Naive thymus-derived CD8-positive, alpha-beta T cell (primary cell): ENCODE measurements at regions not wholly inside any gene's neighbourhood (a gene's known extent, or its start where the extent isn't known, plus 50 kb on each side); places are given as distances from the start of the nearest gene placed in this dataset.
A peak's percentile ranks its signal among the peaks of the same experiment; 100 is the strongest.

Experiments
- ATAC-seq, 2 donors: fragments of 150-1000 bp; cut with Tn5 transposase in 1 of 2; sonication (Bioruptor Pico), chemical (Tn5 transposase) in 1 of 2; 1 replicate in 1 of 2; 2 replicates in 1 of 2; pipeline ENCODE4 v1.10.0; 2021; ENCODE audit warnings: mild to moderate bottlenecking in 2 of 2, moderate library complexity in 2 of 2
- POLR2A ChIA-PET: fragments of 350-600 bp; sonication (Branson Sonifier 250); formaldehyde crosslinking; loops from one replicate; lab custom pipeline; 2021; ENCODE audit warnings: antibody characterized with exemption; lab: Charles Lee
- DNase-seq, 10 donors: peaks; one replicate each; pipeline versions ENCODE4 v3.0.0 to v3.0.0-alpha.2; 2020 to 2022
- H3K27ac Mint-ChIP-seq, 10 donors: one replicate each; pipeline ENCODE4 v1.8.0; 2020 to 2022; ENCODE audit warnings: mild to moderate bottlenecking in 10 of 10, mixed read lengths in 10 of 10, moderate library complexity in 4 of 10, inconsistent platforms in 1 of 10
- H3K27me3 Mint-ChIP-seq, 5 donors: one replicate each; pipeline ENCODE4 v1.8.0; 2021 to 2022; ENCODE audit warnings: mixed read lengths in 5 of 5
- H3K36me3 Mint-ChIP-seq, 3 donors: one replicate each; pipeline ENCODE4 v1.8.0; 2020 to 2022; ENCODE audit warnings: mixed read lengths in 3 of 3, mild to moderate bottlenecking in 2 of 3, inconsistent platforms in 1 of 3
- H3K4me1 Mint-ChIP-seq, 4 donors: one replicate each; pipeline ENCODE4 v1.8.0; 2021 to 2022; ENCODE audit warnings: mixed read lengths in 4 of 4
- H3K4me3 Mint-ChIP-seq, 10 donors: one replicate each; pipeline ENCODE4 v1.8.0; 2020 to 2022; ENCODE audit warnings: mild to moderate bottlenecking in 10 of 10, mixed read lengths in 10 of 10, moderate library complexity in 6 of 10, inconsistent platforms in 1 of 10
- H3K9me3 Mint-ChIP-seq, 9 donors: one replicate each; pipeline ENCODE4 v1.8.0; 2020 to 2022; ENCODE audit warnings: mixed read lengths in 9 of 9, mild to moderate bottlenecking in 3 of 9, inconsistent platforms in 1 of 9, moderate library complexity in 1 of 9

GRCh38 chr14:99347561-99347960 is 75.6 kb upstream of the BCL11B start:
- POLR2A ChIA-PET: no interaction called here
- no peak for DNase-seq
- Mint-ChIP-seq H3K9me3 (no peaks in the 10 kb centered on the region), H3K4me3 (no peak overlapping the region), H3K4me1 (peaks cover 0 to 3% (median 0%) of the 10 kb centered on the region in 4 donors), H3K36me3 (no peaks in the 10 kb centered on the region), H3K27me3 (peaks cover 0 to 13% (median 7%) of the 10 kb centered on the region in 5 donors), H3K27ac (peak overlapping the region in 1 of 10 donors; percentile 70)
- no peak for ATAC-seq

- no peaks in the 10 kb centered on the region for H3K36me3 Mint-ChIP-seq
- no peak overlapping the region for H3K27ac Mint-ChIP-seq
- H3K4me3 Mint-ChIP-seq: no peak overlapping the region
- peaks cover 0 to 13% (median 7%) of the 10 kb centered on the region in 5 donors for H3K27me3 Mint-ChIP-seq
- ATAC-seq (no peak), DNase-seq (no peak)
- H3K4me1 Mint-ChIP-seq: peaks cover 0 to 3% (median 0%) of the 10 kb centered on the region in 4 donors
- no peaks in the 10 kb centered on the region for H3K9me3 Mint-ChIP-seq
- POLR2A ChIA-PET: no interaction called here
Observed at GRCh38 chr14:99346470-99347080, 74.6 kb upstream of the BCL11B start.

- Mint-ChIP-seq H3K27ac (no peak overlapping the region), H3K27me3 (peaks cover 0 to 17% (median 7%) of the 10 kb centered on the region in 5 donors), H3K4me1 (peaks cover 0 to 3% (median 0%) of the 10 kb centered on the region in 4 donors), H3K36me3 (no peaks in the 10 kb centered on the region), H3K9me3 (no peaks in the 10 kb centered on the region), H3K4me3 (no peak overlapping the region)
- no peak for ATAC-seq
- POLR2A ChIA-PET: no interaction called here
- DNase-seq: no peak
Observed at GRCh38 chr14:99345472-99345871, 73.5 kb upstream of the BCL11B start.

- no peak overlapping the region for H3K4me3 Mint-ChIP-seq
- DNase-seq (no peak), ATAC-seq (no peak)
- H3K27ac Mint-ChIP-seq: no peak overlapping the region
- POLR2A ChIA-PET: interaction anchor here (0.6 kb wide), 1 partner anchor 16 kb away, joined by 5 read pairs; no protein-coding TSS in a partner anchor
- H3K36me3 Mint-ChIP-seq: no peaks in the 10 kb centered on the region
- peaks cover 0 to 3% (median 0%) of the 10 kb centered on the region in 4 donors for H3K4me1 Mint-ChIP-seq
- H3K9me3 Mint-ChIP-seq: peaks cover 0 to 5% (median 3%) of the 10 kb centered on the region in 9 donors
- peaks cover 0 to 30% (median 13%) of the 10 kb centered on the region in 5 donors for H3K27me3 Mint-ChIP-seq
Observed at GRCh38 chr14:99344051-99344758, 72.2 kb upstream of the BCL11B start.

- peaks cover 5 to 43% (median 22%) of the 10 kb centered on the region in 5 donors for H3K27me3 Mint-ChIP-seq
- H3K9me3 Mint-ChIP-seq: peaks cover 0 to 6% (median 3%) of the 10 kb centered on the region in 9 donors
- DNase-seq (no peak), ATAC-seq (no peak)
- no peaks in the 10 kb centered on the region for H3K36me3 Mint-ChIP-seq
- POLR2A ChIA-PET: no interaction called here
- no peak overlapping the region for H3K4me3 Mint-ChIP-seq
- no peak overlapping the region for H3K27ac Mint-ChIP-seq
- H3K4me1 Mint-ChIP-seq: peaks cover 0 to 3% (median 0%) of the 10 kb centered on the region in 4 donors
Observed at GRCh38 chr14:99342906-99343305, 70.9 kb upstream of the BCL11B start.

DNA sequence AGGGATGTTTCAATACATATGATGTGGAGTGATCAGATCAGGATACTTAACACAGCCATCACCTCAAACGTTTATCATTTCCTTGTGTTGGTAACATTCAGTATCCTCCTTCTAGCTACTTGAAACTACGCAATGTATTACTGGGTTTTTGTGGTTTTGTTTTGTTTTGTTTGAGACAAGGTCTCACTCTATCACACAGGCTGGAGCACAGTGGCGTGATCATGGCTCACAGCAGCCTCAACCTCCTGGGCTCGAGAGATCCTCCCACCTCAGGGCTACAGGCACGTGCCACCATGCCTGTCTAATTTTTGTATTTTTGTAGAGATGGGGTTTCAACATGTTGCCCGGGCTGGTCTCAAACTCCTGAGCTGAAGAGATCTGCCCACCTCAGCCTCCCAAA is 70.2 kb upstream of the BCL11B start:
- Mint-ChIP-seq H3K4me1 (no peaks in the 10 kb centered on the region), H3K4me3 (no peak overlapping the region), H3K36me3 (no peaks in the 10 kb centered on the region), H3K27me3 (peaks cover 5 to 43% (median 22%) of the 10 kb centered on the region in 5 donors), H3K27ac (no peak overlapping the region), H3K9me3 (peaks cover 0 to 6% (median 3%) of the 10 kb centered on the region in 9 donors)
- POLR2A ChIA-PET: no interaction called here
- ATAC-seq (no peak), DNase-seq (no peak)

- ATAC-seq (no peak), DNase-seq (no peak)
- peaks cover 5 to 29% (median 15%) of the 10 kb centered on the region in 5 donors for H3K27me3 Mint-ChIP-seq
- POLR2A ChIA-PET: interaction anchor here (0.5 kb wide), 1 partner anchor 10 kb away, joined by 3 read pairs; no protein-coding TSS in a partner anchor
- peaks cover 0 to 6% (median 3%) of the 10 kb centered on the region in 9 donors for H3K9me3 Mint-ChIP-seq
- no peaks in the 10 kb centered on the region for H3K4me1 Mint-ChIP-seq
- no peak overlapping the region for H3K4me3 Mint-ChIP-seq
- no peak overlapping the region for H3K27ac Mint-ChIP-seq
- no peaks in the 10 kb centered on the region for H3K36me3 Mint-ChIP-seq
Observed at GRCh38 chr14:99339551-99339950, 67.6 kb upstream of the BCL11B start.

GRCh38 chr14:99338313-99338712 is 66.3 kb upstream of the BCL11B start:
- POLR2A ChIA-PET: no interaction called here

GRCh38 chr14:99333841-99334635 is 62.0 kb upstream of the BCL11B start:
- ATAC-seq: no peak
- Mint-ChIP-seq H3K9me3 (no peaks in the 10 kb centered on the region), H3K27ac (no peak overlapping the region), H3K36me3 (no peaks in the 10 kb centered on the region), H3K4me1 (no peaks in the 10 kb centered on the region), H3K27me3 (peaks cover 5 to 14% (median 9%) of the 10 kb centered on the region in 5 donors), H3K4me3 (no peak overlapping the region)
- no peak for DNase-seq
- POLR2A ChIA-PET: no interaction called here

More at GRCh38 chr14:99338313-99338712, 66.3 kb upstream of the BCL11B start:
- H3K27me3 Mint-ChIP-seq: peaks cover 5 to 29% (median 15%) of the 10 kb centered on the region in 5 donors
- H3K27ac Mint-ChIP-seq: no peak overlapping the region
- H3K4me3 Mint-ChIP-seq: no peak overlapping the region
- no peak for ATAC-seq
- peaks cover 0 to 6% (median 3%) of the 10 kb centered on the region in 9 donors for H3K9me3 Mint-ChIP-seq
- H3K36me3 Mint-ChIP-seq: no peaks in the 10 kb centered on the region
- no peak for DNase-seq
- H3K4me1 Mint-ChIP-seq: no peaks in the 10 kb centered on the region

DNA sequence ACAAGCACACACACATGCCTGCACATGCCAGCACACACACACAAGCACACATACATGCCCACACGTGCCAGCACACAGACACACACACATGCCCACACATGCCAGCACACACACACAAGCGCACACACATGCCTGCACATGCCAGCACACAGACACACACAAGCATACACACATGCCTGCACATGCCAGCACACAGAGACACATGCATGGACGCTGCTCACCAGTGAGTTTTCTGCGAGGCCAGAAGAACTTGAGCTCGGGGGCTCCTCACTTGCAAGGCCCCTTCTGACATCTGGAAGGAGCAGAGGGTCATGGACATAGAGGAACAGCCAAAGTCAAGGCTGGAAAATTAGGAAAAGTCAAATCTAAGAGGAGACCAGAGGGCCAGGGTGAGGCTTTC is 61.2 kb upstream of the BCL11B start:
- no peak for DNase-seq
- H3K27me3 Mint-ChIP-seq: peaks cover 1 to 7% (median 7%) of the 10 kb centered on the region in 5 donors
- H3K4me3 Mint-ChIP-seq: no peak overlapping the region
- no peaks in the 10 kb centered on the region for H3K36me3 Mint-ChIP-seq
- no peaks in the 10 kb centered on the region for H3K4me1 Mint-ChIP-seq
- H3K9me3 Mint-ChIP-seq: no peaks in the 10 kb centered on the region
- POLR2A ChIA-PET: no interaction called here
- ATAC-seq: no peak
- H3K27ac Mint-ChIP-seq: no peak overlapping the region

- Mint-ChIP-seq H3K4me1 (no peaks in the 10 kb centered on the region), H3K9me3 (no peaks in the 10 kb centered on the region), H3K4me3 (no peak overlapping the region), H3K27ac (no peak overlapping the region), H3K36me3 (no peaks in the 10 kb centered on the region), H3K27me3 (peaks cover 2 to 11% (median 9%) of the 10 kb centered on the region in 5 donors)
- POLR2A ChIA-PET: no interaction called here
- ATAC-seq (no peak), DNase-seq (no peak)
Observed at GRCh38 chr14:99331811-99332210, 59.8 kb upstream of the BCL11B start.

- Mint-ChIP-seq H3K4me3 (no peak overlapping the region), H3K27ac (no peak overlapping the region), H3K36me3 (no peaks in the 10 kb centered on the region), H3K9me3 (no peaks in the 10 kb centered on the region), H3K4me1 (no peaks in the 10 kb centered on the region), H3K27me3 (peaks cover 3 to 13% (median 10%) of the 10 kb centered on the region in 5 donors)
- POLR2A ChIA-PET: no interaction called here
- no peak for DNase-seq
- ATAC-seq: no peak
Observed at GRCh38 chr14:99330316-99331240, 58.6 kb upstream of the BCL11B start.
